IMR-90 (cell line): ENCODE measurements at regions not wholly inside any gene's neighbourhood (a gene's known extent, or its start where the extent isn't known, plus 50 kb on each side); places are given as distances from the start of the nearest gene placed in this dataset.

Experiments used
- ATAC-seq: fragments of 200-7000 bp; cut with Tn5 transposase; 2 replicates; pipeline ENCODE4 v1.9.1; 2020; ENCODE audit warnings: low read depth, mild to moderate bottlenecking, moderate library complexity
- BruUV-seq: library from RNA; stranded (reverse); fragments of 400-500 nt; replicated peaks from 2 replicates; lab custom pipeline; 2021; lab: Mats Ljungman, UMichigan
- CTCF ChIA-PET: fragments of 300-600 bp; formaldehyde crosslinking; extraction: SDS; loops from one replicate; lab custom pipeline; 2021; ENCODE audit warnings: antibody characterized with exemption; lab: Yijun Ruan, JAX
- POLR2A ChIA-PET: fragments of 300-600 bp; sonication (Branson Sonifier 250); formaldehyde crosslinking; loops from one replicate; lab custom pipeline; 2022; ENCODE audit warnings: antibody characterized with exemption; ENCODE audit not compliant: unreplicated experiment; lab: Charles Lee
- DNase-seq: peaks from one replicate; pipeline ENCODE4 v3.0.0; 2013
- H2AFZ ChIP-seq: replicated peaks from 2 replicates; pipeline ENCODE3; 2013; ENCODE audit warnings: low read length, mild to moderate bottlenecking; ENCODE audit not compliant: poor library complexity
- H2AK5ac ChIP-seq: 2 replicates; pipeline ENCODE4 v1.6.1; 2013; ENCODE audit warnings: low read depth, low read length, inconsistent platforms
- H2AK9ac ChIP-seq: replicated peaks from 2 replicates; pipeline ENCODE3; 2013; ENCODE audit warnings: mild to moderate bottlenecking, low read depth, low read length, moderate library complexity; ENCODE audit not compliant: poor library complexity
- H2BK120ac ChIP-seq: 2 replicates; pipeline ENCODE4 v1.6.1; 2013; ENCODE audit warnings: low read depth, low read length, inconsistent platforms
- H2BK15ac ChIP-seq: 3 replicates; pipeline ENCODE4 v1.6.1; 2013; ENCODE audit warnings: low read depth, low read length, inconsistent platforms
- H2BK20ac ChIP-seq: 2 replicates; pipeline ENCODE4 v1.6.1; 2013; ENCODE audit warnings: low read depth, mild to moderate bottlenecking, inconsistent platforms, low read length, moderate library complexity
- H2BK5ac ChIP-seq: 2 replicates; pipeline ENCODE4 v1.6.1; 2013; ENCODE audit warnings: mild to moderate bottlenecking, low read depth, low read length, inconsistent platforms; ENCODE audit not compliant: poor library complexity, severe bottlenecking
- H3K14ac ChIP-seq: replicated peaks from 2 replicates; pipeline ENCODE4 v1.6.1; 2013; ENCODE audit warnings: low read depth, low read length, inconsistent platforms
- H3K18ac ChIP-seq: 2 replicates; pipeline ENCODE4 v1.6.1; 2013; ENCODE audit warnings: low read depth, low read length, control low read depth
- H3K23ac ChIP-seq: 2 replicates; pipeline ENCODE4 v1.6.1; 2013; ENCODE audit warnings: low read depth, low read length, inconsistent platforms
- H3K27ac ChIP-seq: 2 replicates; pipeline ENCODE4 v1.5.1; 2013; ENCODE audit warnings: mild to moderate bottlenecking, control low read depth, low read length; ENCODE audit not compliant: insufficient read depth
- H3K27me3 ChIP-seq: 2 replicates; pipeline ENCODE4 v1.6.1; 2013; ENCODE audit warnings: low read length; ENCODE audit not compliant: control insufficient read depth, insufficient read depth
- H3K36me3 ChIP-seq: 2 replicates; pipeline ENCODE4 v1.6.1; 2013; ENCODE audit warnings: low read length, mixed read lengths; ENCODE audit not compliant: control insufficient read depth, insufficient read depth
- H3K4ac ChIP-seq: 2 replicates; pipeline ENCODE4 v1.6.1; 2013; ENCODE audit warnings: low read depth, low read length, inconsistent platforms
- H3K4me1 ChIP-seq: 2 replicates; pipeline ENCODE4 v1.6.1; 2013; ENCODE audit warnings: low read length, mixed read lengths; ENCODE audit not compliant: control insufficient read depth, insufficient read depth
- H3K4me2 ChIP-seq: 2 replicates; pipeline ENCODE4 v1.6.1; 2013; ENCODE audit warnings: low read depth, mild to moderate bottlenecking, control low read depth, low read length, moderate library complexity
- H3K4me3 ChIP-seq: 2 replicates; pipeline ENCODE4 v1.5.1; 2013; ENCODE audit warnings: low read depth, mild to moderate bottlenecking, control low read depth, low read length, moderate library complexity; ENCODE audit not compliant: insufficient read depth
- H3K56ac ChIP-seq: 2 replicates; pipeline ENCODE4 v1.6.1; 2013; ENCODE audit warnings: low read length, inconsistent platforms; ENCODE audit not compliant: insufficient read depth; ENCODE audit errors: extremely low read depth
- H3K79me1 ChIP-seq, 2 experiments: 2 replicates each; pipeline ENCODE4 v1.6.1; 2013; ENCODE audit warnings: low read length in 2 of 2, inconsistent platforms in 1 of 2, low read depth in 1 of 2
- H3K9ac ChIP-seq: 2 replicates; pipeline ENCODE4 v1.6.1; 2013; ENCODE audit warnings: low read depth, low read length, control low read depth
- H3K9me1 ChIP-seq: 2 replicates; pipeline ENCODE4 v1.6.1; 2013; ENCODE audit warnings: low read length, inconsistent platforms; ENCODE audit not compliant: insufficient read depth
- H3K9me3 ChIP-seq: 2 replicates; pipeline ENCODE4 v1.6.1; 2013; ENCODE audit warnings: low read length; ENCODE audit not compliant: control insufficient read depth, insufficient read depth
- H4K20me1 ChIP-seq: 2 replicates; pipeline ENCODE4 v1.6.1; 2013; ENCODE audit warnings: low read length, inconsistent platforms; ENCODE audit not compliant: insufficient read depth
- H4K5ac ChIP-seq: 2 replicates; pipeline ENCODE4 v1.6.1; 2013; ENCODE audit warnings: mild to moderate bottlenecking, low read depth, low read length, control low read depth
- H4K8ac ChIP-seq, 2 experiments: 2 replicates each; pipeline ENCODE4 v1.6.1; 2013; ENCODE audit warnings: low read depth in 2 of 2, low read length in 2 of 2, control low read depth in 1 of 2, inconsistent platforms in 1 of 2
- H4K91ac ChIP-seq: 2 replicates; pipeline ENCODE4 v1.6.1; 2013; ENCODE audit warnings: low read depth, low read length, inconsistent platforms; ENCODE audit not compliant: insufficient read depth
- MAFK ChIP-seq: IDR thresholded peaks from 2 replicates; pipeline ENCODE4 v1.6.1; 2012; ENCODE audit warnings: low read depth, low read length, improper control_type of control experiment
- MXI1 ChIP-seq: IDR thresholded peaks from 2 replicates; pipeline ENCODE4 v1.6.1; 2012; ENCODE audit warnings: low read depth, mild to moderate bottlenecking, low read length, moderate library complexity, borderline replicate concordance
- USF2 ChIP-seq: fragments of 150-350 bp; IDR thresholded peaks from 2 replicates; pipeline ENCODE4 v1.6.1; 2017; ENCODE audit warnings: mild to moderate bottlenecking, antibody characterized with exemption, low read length, low read depth
- WGBS, 2 experiments: methylation state at CpG; one replicate each; pipeline versions ENCODE4 v1.1.5 to v1.1.7; 2013; ENCODE audit warnings: missing lambda C conversion rate in 2 of 2; ENCODE audit not compliant: insufficient read length in 1 of 2; ENCODE audit errors: extremely low coverage in 2 of 2; 5-methylcytosine and 5-hydroxymethylcytosine counted together
- dilution Hi-C: fragments of 300-500 bp; cut with HindIII; formaldehyde crosslinking; loops from one replicate; pipeline ENCODE4 v1.14.3; 2018; ENCODE audit warnings: low sequenced_read_pairs; ENCODE audit not compliant: unreplicated experiment
- in situ Hi-C: fragments of 300-500 bp; cut with MboI; formaldehyde crosslinking; loops from 3 replicates; pipeline ENCODE4 v1.14.3; 2019; ENCODE audit warnings: low sequenced_read_pairs, inconsistent platforms, mixed read lengths
- intact Hi-C: fragments of 100-400 bp; cut with micrococcal nuclease; formaldehyde crosslinking; loops from 2 replicates; pipeline ENCODE4 v1.10.0; 2022

GRCh38 chr3:40677749-40678148 lies 153.0 kb downstream of the ZNF621 start:
- H2BK20ac ChIP-seq: no peak overlapping the region
- H3K4ac ChIP-seq: no peak overlapping the region
- no peaks in the 10 kb centered on the region for H3K36me3 ChIP-seq
- H3K18ac ChIP-seq: no peak overlapping the region
- dilution Hi-C loops (no loop called here), intact Hi-C loops (no loop called here), in situ Hi-C loops (no loop called here)
- H3K79me1 ChIP-seq: no peaks in the 10 kb centered on the region
- TF ChIP-seq MAFK (no peak), MXI1 (no peak), USF2 (no peak)
- H3K14ac ChIP-seq: no peak overlapping the region
- CTCF ChIA-PET: no interaction called here
- no peak for DNase-seq
- no peaks in the 10 kb centered on the region for H3K9me3 ChIP-seq
- no peak overlapping the region for H2AK9ac ChIP-seq
- no peaks in the 10 kb centered on the region for H3K9me1 ChIP-seq
- no peaks in the 10 kb centered on the region for H3K4me1 ChIP-seq
- no peak overlapping the region for H3K27ac ChIP-seq
- no TSS peak for BruUV-seq
- no peak overlapping the region for H2BK15ac ChIP-seq
- H3K4me2 ChIP-seq: no peak overlapping the region
- no peak overlapping the region for H3K56ac ChIP-seq
- no peak overlapping the region for H4K8ac ChIP-seq
- H3K23ac ChIP-seq: no peak overlapping the region
- WGBS, 2 experiments: no CpG with 5 or more reads among the region's 3 CpGs
- POLR2A ChIA-PET: no interaction called here
- no peak overlapping the region for H4K91ac ChIP-seq
- no peak overlapping the region for H2BK120ac ChIP-seq
- ATAC-seq: no peak
- no peak overlapping the region for H3K9ac ChIP-seq
- H3K4me3 ChIP-seq: no peak overlapping the region
- H3K27me3 ChIP-seq: no peaks in the 10 kb centered on the region
- H2AFZ ChIP-seq: no peak overlapping the region
- no peaks in the 10 kb centered on the region for H4K20me1 ChIP-seq
- H2AK5ac ChIP-seq: no peak overlapping the region
- no peak overlapping the region for H2BK5ac ChIP-seq
- no peak overlapping the region for H4K5ac ChIP-seq
